Brain microvascular endothelial cell (primary cell): ENCODE measurements at regions not wholly inside any gene's neighbourhood (a gene's known extent, or its start where the extent isn't known, plus 50 kb on each side); places are given as distances from the start of the nearest gene placed in this dataset.
"Not testable (repeated sequence)": the region's sequence is repeated elsewhere in the genome, so short reads cannot be mapped to it uniquely, and the experiment has no call there.

ENCODE experiments used
- DNase-seq: peaks from one replicate; pipeline ENCODE4 v3.0.0-alpha.2; 2020
- H3K27ac ChIP-seq: fragments of 250-450 bp; sonication (Bioruptor Pico); 2 replicates; pipeline ENCODE4 v1.5.1; 2020; ENCODE audit warnings: mild to moderate bottlenecking, moderate library complexity
- H3K27me3 ChIP-seq: fragments of 250-450 bp; sonication (Bioruptor Pico); replicated peaks from 2 replicates; pipeline ENCODE4 v1.5.1; 2020; ENCODE audit warnings: mild to moderate bottlenecking
- H3K36me3 ChIP-seq: fragments of 250-450 bp; sonication (Bioruptor Pico); replicated peaks from 2 replicates; pipeline ENCODE4 v1.5.1; 2020; ENCODE audit warnings: mild to moderate bottlenecking
- H3K4me3 ChIP-seq: 2 replicates; pipeline ENCODE4 v1.5.1; 2011; ENCODE audit warnings: low read depth, mild to moderate bottlenecking, control low read depth, low read length, moderate library complexity
- in situ Hi-C: cut with HindIII; loops from 2 replicates; pipeline ENCODE4 v1.10.0; 2017; ENCODE audit warnings: low sequenced_read_pairs, low pct_ligation_motif_present
- TF ChIP-seq, protein P1 (sequence below): IDR thresholded peaks from 2 replicates; pipeline ENCODE4 v1.5.1; 2011; ENCODE audit warnings: low read depth, mild to moderate bottlenecking, moderate library complexity, low read length, control low read depth, inconsistent platforms; ENCODE audit errors: missing control alignments

DNA sequence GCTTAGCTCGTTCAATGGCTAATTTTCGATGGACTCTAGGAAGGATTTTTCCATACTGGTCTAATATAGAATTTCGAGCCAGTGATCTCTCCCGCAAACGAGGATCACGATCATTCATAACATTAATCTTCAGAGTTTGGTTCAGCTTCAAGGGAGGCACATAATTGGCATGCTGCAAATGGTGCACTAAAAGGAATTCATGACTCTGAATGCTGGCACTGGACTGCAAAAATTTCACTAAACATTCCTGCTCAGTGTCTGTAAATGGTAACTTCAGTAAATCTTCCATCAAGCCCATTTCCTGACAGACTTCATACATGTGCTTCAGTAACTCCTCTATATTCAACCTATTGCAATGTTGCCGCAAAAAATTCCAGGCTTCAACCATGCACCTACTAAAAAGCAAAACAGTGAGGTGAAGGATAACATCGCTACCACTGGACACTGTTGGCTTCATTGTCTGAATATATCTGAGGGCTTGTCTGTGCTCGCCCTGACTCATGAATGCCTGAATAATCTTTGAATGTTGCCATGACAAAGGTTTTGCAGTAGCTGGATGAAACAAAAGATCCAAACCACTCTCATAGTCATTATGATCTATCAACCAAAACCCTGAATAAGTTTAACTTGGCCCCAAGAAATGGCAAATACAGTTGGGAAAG lies 88.7 kb downstream of the TBR1 start:
- in situ Hi-C loops, H3K27ac ChIP-seq: not testable (repeated sequence)

DNA sequence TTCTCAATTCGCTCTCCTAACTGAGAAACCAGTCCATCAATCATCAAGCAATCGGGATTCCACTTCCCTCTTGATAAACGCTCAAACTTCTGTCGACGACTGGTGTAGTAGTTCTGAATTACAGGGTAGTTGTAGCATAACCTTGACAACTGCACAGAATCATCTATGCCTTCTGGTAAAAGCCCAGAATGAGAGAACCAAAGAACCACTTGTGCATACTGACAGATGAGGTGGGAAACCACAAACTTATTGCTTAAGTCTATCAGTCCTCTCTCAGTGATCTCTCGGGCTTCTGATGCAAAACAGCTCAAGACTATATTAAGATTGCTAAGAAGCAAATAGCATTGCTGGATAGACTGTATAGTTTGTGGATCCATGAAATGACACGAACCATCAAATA lies 89.4 kb downstream of the TBR1 start:
- H3K36me3 ChIP-seq, DNase-seq, H3K4me3 ChIP-seq, H3K27me3 ChIP-seq, in situ Hi-C loops, H3K27ac ChIP-seq: not testable (repeated sequence)

More for the DNA sequence above, 88.7 kb downstream of the TBR1 start:
- H3K36me3 ChIP-seq, H3K27me3 ChIP-seq, H3K4me3 ChIP-seq, DNase-seq: not testable (repeated sequence)

DNA sequence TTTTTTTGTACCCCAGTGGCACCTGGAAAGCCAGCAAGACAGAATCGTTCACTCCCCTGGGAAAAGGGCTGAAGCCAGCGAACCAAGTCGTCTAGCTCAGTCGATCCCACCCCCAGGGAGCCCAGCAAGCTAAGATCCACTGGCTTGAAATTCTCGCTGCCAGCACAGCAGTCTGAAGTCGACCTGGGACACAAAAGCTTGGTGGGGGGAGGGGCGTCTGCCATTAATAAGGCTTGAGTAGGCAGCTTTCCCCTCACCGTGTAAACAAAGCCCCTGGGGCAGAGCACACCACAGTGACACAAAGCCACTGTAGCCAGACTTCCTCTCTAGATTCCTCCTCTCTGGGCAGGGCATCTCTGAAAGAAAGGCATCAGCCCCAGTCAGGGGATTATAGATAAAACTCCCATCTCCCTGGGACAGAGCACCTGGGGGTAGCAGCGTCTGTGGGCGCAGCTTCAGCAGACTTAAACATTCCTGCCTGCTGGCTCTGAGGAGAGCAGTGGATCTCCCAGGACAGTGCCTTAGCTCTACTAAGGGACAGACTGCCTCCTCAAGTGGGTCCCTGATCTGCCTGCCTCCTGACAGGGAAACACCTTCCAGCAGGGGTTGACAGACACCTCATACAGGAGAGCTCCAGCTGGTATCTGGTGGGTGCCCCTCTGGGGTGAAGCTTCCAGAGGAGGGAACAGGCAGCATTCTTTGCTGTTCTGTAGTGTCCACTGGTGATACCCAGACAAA lies 97.4 kb downstream of the TBR1 start:
- H3K27ac ChIP-seq, DNase-seq, H3K27me3 ChIP-seq, H3K4me3 ChIP-seq, H3K36me3 ChIP-seq, in situ Hi-C loops: not testable (repeated sequence)

DNA sequence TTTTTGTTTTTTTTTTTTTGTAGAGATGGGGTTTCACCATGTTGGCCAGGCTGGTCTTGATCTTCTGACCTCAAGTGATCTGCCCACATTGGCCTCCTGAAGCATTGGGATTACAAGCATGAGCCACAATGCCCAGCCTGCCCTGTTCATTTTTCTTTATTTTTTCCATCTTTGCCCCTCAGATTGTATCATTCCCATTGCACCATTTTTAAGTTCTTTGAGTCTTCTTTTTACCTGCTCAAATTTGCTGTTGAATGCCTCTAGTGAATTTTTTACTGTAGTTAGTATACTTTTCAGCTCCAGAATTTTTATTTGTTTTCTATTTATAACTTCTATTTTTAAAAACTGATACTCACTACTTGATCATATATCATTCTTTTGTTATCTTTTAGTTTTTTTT lies 101.4 kb upstream of the SLC4A10 start:
- Histone ChIP-seq H3K4me3 (no peak overlapping the region), H3K36me3 (no peaks in the 10 kb centered on the region), H3K27ac (no peak overlapping the region), H3K27me3 (no peaks in the 10 kb centered on the region)
- in situ Hi-C loops, result no loop called here
- TF ChIP-seq, protein P1, sequence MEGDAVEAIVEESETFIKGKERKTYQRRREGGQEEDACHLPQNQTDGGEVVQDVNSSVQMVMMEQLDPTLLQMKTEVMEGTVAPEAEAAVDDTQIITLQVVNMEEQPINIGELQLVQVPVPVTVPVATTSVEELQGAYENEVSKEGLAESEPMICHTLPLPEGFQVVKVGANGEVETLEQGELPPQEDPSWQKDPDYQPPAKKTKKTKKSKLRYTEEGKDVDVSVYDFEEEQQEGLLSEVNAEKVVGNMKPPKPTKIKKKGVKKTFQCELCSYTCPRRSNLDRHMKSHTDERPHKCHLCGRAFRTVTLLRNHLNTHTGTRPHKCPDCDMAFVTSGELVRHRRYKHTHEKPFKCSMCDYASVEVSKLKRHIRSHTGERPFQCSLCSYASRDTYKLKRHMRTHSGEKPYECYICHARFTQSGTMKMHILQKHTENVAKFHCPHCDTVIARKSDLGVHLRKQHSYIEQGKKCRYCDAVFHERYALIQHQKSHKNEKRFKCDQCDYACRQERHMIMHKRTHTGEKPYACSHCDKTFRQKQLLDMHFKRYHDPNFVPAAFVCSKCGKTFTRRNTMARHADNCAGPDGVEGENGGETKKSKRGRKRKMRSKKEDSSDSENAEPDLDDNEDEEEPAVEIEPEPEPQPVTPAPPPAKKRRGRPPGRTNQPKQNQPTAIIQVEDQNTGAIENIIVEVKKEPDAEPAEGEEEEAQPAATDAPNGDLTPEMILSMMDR, result no peak
- DNase-seq, result no peak

DNA sequence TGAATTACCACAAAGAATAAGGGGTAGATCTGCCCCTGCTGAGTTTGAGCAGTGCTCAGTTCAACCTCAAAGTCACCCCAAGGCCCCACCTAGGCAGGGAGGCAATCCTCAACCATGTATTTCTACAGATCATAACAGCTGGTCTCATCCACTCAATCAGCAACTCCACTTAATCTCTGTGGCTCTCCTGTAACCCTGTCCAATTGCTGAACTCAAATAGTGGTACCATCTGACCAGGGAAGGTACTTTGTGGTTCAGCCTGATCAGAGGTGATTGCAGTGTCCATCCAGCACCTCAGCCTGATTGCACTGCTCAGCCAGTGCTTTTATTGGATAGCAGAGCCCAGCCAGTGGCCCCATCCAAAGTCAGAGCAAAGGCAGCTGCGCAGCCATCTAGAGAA lies 91.0 kb upstream of the SLC4A10 start:
- no peak overlapping the region for H3K27ac ChIP-seq
- no peak for DNase-seq
- H3K36me3 ChIP-seq, result no peaks in the 10 kb centered on the region
- H3K4me3 ChIP-seq, result no peak overlapping the region
- TF ChIP-seq, protein P1, result no peak
- in situ Hi-C loops, result no loop called here
- H3K27me3 ChIP-seq, result no peaks in the 10 kb centered on the region

DNA sequence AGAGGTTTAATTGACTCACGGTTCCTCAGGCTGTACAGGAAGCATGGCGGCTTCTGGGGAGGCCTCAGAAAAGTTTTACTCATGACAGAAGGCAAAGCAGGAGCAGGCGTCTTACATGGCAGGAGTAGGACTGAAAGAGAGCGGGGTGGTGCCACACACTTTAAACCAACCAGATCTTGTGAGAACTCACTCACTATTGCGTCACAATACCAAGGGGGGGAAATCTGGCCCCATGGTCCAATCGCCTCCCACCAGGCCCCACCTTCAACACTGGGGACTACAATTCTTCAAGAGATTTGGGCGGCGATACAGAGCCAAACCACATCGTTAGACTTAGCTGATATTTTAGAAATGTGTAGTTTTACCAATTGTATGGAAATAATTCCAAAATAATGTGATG lies 77.6 kb upstream of the SLC4A10 start:
- in situ Hi-C loops, result no loop called here
- no peak overlapping the region for H3K4me3 ChIP-seq
- no peak for DNase-seq
- TF ChIP-seq, protein P1, result no peak
- no peaks in the 10 kb centered on the region for H3K36me3 ChIP-seq
- no peak overlapping the region for H3K27ac ChIP-seq
- no peaks in the 10 kb centered on the region for H3K27me3 ChIP-seq

DNA sequence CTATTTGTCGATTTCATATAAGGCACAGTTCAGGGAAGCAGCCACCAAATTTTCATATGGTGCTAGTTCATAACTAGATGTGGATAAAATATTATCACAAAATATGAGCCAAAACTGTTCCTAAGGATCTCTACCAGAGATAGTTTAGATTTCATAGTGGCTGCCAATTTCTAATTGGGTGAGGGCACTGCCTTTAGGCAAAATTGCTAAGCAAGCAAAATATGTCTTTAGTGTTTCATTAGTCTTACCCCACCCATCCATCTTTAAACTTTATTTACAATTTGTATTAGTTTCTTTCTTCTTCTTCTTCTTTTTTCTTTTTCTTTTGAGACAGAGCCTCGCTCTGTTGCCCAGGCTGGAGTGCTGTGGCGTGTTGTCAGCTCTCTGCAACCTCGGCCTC lies 77.1 kb upstream of the SLC4A10 start:
- no peak for DNase-seq
- TF ChIP-seq, protein P1, result no peak
- H3K36me3 ChIP-seq, result no peaks in the 10 kb centered on the region
- in situ Hi-C loops, result no loop called here
- H3K27ac ChIP-seq, result no peak overlapping the region
- H3K27me3 ChIP-seq, result no peaks in the 10 kb centered on the region
- no peak overlapping the region for H3K4me3 ChIP-seq
